Mucosa of gallbladder (tissue), 1 donor: ENCODE measurements at regions not wholly inside any gene's neighbourhood (a gene's known extent, or its start where the extent isn't known, plus 50 kb on each side); places are given as distances from the start of the nearest gene placed in this dataset.
"Not testable (repeated sequence)": the region's sequence is repeated elsewhere in the genome, so short reads cannot be mapped to it uniquely, and the experiment has no call there.

Source experiments
- DNase-seq: peaks from one replicate; pipeline ENCODE4 v3.0.0-alpha.2; 2020; ENCODE audit warnings: low spot score
- donor health status: DM: no; HTN: no; CAD: no.

DNA sequence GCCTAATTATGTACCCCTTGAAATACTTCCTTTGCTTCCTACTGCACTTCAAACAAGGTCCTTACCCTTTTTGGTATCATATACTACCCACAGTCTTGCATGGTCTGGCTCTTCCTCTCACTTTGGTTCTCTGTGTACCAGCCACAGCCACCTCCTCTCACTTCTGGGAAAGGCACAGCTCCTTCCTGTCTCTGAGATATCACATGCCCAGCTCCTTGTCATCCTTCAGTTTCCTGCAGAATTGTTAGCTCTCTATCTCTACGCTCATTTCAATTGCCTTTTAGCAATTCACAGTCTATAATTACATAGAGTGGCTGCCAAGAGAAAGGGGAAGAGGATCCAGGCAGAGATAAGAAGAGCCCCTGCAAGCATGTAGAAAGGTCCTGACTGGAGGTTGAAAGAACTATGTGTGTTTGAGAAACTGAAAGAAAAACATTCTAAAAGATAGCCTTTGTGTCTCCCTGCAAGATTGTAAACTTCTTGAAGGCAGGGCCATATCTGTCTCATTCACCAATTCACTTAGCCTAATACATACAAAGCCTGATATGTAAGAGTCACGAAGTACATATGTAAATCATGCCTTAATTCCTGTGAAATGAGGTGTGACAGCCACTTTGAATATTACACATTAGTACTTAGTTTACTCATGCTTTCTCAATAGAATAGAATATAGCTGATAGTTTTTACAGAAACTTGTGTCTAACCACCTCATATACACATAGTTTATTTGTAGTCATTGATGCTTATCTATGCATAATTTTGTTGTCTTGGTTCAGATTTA lies 933.1 kb downstream of the DIAPH3 start:
- no peak for DNase-seq

DNA sequence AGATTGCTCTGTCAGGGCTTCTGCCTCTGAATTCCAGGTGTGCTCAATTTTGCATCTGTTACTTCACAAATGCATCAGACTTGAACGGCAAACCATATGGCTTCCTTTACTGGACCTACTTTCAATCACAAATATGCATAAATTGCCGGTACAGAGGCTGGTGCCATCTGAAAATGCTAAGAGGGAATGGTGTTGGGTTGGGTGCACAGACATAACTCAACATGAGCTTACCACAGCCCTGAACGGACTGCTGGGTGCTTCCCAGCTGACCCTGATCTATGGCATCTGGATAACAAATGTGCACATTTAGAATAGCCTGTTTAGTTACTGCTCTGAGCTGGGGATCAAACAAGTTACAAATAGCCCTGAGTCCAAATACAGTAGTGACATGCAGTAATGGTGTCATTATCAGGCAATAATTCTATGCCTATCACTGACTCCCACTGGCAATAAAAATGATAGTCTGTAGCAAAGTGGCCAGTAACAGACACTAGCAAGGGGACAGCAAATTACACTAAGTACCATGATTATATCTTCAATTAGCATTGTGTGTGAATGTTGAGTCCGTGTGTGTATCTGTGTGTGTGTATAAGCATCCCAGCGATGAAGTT lies 927.3 kb downstream of the DIAPH3 start:
- no peak for DNase-seq

DNA sequence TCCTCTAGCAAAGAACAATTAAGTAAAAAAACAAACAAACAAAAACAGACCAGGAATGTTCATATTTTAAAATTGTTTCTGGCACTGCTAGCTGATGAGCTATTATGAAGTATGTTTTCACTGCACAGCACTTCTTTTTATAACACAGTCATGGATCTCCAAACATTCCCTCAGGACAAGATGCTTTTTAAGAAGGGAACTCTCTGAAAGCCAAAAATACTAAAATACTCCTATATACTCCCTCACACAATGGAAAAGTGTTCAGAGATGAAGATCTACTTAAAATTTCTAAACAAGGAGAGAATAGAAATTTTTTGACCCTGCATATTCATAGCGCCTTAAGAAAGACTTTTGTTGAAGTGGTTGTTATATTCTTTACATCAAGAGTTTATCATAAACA lies 926.8 kb downstream of the DIAPH3 start:
- DNase-seq = no peak

DNA sequence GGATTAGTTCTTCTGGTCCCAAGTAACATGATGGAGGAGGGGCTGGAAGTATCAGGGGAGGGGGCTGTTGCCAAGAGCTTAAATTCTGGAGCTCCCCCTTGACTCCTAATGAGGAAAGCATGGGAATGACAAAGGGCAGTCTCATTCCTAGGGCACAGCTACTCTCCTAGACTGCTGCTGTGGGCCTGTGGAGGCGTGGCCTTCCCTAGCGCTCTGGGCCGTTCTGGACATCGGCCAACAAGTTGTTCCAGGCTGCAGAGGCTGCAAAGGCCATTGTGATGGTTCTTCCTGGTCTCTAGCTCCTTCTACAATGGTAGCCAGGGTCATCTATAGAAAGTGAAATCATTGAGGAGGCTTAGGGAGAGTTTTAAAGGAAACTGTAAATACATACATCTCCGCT lies 916.6 kb downstream of the DIAPH3 start:
- DNase-seq = peak; percentile 33

DNA sequence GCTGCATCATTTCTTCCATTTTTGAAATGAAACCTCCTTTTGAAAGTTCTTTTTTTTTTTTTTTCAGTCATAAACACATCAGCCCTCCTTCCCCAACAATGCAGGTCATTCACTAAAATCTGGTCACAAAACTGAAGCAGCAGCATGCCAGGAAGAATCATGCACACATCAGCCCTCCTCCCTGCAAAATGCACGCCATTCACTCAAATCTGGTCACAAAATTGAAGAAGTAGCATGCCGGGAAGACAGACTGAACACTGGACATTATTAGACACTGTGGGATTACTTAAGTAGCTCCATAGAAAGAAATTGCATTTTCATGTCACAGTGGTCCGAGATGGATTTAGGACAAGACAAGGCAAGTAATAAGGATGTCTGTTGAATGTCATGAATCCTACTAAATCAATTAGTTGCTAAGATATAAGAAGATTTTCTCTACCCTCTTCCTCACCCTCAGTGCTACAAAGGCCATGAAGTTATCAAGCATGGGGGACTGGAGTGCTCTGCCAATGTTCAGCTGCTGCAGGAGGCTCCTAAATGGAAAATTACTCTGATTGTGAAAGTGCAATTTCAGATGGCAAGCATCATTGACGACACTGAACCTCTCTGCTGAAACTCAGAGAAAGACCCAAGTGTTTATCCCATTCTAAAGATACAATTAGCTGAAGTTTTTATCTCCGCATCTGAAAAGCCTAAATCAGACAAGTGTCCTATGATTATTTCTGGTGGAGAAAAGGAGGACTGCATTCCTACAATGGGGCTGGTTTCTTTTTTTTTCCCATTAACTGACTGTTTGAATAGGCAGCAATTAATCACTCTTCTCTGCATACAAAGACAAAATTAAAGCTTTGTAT lies 913.2 kb downstream of the DIAPH3 start:
- DNase-seq = no peak

DNA sequence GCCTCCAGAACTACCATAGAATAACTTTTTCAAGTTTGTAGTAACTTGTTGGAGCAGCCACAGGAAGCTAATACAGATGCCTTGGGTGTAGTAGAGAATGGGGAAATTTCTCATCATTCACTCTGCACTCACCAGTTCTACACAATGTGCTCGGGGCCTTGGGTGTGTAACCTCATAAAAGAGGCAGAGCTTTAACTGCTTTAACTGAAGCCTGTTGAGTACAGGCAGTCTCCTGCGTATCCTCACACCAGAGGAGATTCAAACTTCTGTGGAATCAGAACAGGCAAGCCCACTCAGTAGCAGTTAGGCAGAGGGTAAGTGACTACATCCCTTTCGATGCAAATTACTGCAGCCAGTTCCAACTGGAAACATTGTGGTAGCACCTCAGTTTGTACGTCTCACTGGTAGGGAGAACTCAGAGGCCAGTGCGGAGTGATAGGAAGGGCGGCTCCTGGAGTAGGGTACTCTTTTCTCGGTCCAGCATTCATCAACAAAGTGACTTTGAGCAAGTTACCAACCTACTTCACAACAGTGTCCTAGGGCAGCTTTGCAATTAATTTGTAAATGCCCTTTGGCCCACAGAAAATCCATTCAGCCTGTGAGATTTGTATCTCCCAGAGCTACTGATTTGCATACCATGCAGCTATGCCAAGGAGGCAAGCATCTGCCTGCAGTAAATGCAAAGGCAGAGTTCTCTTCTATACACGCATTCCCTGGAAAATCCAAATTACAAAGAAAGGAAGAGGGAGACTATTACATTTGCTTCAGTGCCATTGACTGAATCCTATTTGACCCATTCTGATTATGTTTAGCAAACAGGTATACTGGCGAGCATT lies 904.3 kb downstream of the DIAPH3 start:
- no peak for DNase-seq

DNA sequence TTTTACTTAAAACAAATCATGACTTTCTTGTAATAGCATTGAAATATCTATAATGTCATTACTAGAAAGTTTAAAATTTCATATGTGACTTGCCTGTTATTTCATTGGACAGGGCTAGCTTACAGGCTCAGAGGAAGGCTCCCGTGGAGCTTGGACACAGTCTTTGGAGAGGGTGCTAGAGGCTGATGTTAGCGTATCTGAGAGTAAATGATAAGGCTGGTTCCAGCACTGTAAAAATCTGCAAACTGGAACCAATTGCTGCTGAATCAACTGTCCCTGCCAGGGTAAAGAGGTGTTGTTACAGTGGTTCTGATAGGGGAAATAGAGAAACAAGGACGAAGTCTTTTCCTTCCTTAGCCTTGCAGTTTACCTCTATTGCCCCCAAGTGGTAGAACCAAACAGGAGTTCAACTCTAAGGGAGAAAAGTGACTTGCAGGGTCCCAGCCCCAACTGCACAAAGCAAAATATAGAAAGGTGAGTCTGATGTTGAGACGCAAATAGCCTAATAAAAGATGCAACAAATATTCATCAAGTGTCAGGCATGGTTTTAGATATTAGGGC lies 901.7 kb downstream of the DIAPH3 start:
- DNase-seq = no peak

DNA sequence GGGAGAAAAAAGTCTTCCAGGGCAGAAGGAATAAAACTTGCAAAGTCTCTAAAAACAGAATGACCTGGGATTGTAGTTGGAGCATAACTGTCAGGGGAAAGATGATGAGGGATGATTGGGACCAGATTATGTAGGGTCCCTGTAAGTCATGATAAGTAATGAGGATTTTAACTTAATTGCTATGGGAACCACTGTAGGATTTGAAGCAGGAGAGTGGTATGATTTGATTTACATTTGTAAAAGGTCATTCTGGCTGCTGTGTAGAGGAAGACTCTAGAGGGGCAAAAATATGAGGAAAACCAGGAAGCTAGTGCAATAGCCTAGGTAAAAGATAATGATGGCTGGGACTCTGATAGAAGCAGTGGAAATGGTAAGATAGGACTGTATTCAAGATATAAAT lies 900.2 kb downstream of the DIAPH3 start:
- DNase-seq = no peak

DNA sequence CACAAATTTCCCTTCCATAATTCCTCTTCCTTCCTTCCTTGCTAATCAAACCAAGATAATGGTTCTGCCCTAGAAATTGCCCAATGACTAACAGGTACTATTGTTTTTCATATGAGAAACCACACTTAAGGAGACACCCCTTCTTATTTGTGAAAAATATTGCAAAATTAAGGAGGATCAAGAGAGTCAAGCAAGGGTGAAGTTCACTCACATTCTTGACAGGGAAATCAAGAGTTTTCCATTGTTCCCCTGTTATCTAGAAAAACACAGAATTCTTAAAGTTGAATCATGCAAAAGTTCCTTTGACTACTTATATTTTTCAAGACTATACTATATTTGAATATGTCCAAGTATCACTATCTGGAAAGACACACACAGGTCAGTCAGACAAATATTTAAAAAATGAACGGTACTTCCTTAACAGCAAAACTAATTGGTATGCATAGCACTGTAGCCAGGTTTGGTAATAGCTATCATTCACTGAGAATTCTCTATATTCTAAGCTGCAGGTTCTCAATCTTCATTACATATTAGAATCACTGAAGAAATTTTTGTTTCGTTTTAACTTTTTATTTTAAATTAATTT lies 897.2 kb downstream of the DIAPH3 start:
- no peak for DNase-seq

DNA sequence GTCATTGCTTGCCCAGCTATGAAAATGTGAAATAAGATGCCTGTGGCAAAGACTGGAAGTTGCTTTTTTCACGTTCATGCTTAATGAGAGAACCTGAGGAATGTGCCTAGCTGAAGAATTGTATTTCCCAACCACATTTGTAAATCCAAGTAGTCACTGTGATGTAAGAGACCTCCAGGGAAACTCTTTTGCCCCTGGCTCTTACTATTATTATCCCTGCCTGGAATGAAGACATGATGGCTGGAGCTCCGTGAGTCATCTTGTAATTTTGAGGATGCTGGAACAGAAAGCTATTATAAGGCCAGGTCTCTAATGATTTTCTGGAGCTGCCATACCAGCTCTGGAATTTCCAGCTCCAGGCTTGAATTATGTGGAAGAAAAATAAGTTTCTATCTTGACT lies 894.3 kb downstream of the DIAPH3 start:
- no peak for DNase-seq

DNA sequence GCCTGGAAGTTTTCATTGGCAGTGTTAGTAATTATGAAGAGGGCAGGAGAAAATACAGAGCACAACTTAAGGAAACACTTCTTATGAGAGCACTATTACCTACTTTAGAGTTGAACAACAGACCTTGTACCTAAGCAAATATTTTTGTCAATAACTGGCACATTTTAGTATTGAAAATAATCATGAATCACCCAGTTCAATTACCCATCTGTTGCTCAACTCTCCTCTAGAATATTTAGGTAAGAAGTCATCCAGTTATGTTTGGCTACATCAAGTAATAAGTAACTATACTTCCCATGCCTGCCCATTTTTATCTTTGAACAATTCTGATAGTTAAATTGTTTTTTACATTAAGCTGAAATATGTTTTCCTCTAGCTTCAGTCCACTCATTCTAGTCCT lies 893.4 kb downstream of the DIAPH3 start:
- no peak for DNase-seq

DNA sequence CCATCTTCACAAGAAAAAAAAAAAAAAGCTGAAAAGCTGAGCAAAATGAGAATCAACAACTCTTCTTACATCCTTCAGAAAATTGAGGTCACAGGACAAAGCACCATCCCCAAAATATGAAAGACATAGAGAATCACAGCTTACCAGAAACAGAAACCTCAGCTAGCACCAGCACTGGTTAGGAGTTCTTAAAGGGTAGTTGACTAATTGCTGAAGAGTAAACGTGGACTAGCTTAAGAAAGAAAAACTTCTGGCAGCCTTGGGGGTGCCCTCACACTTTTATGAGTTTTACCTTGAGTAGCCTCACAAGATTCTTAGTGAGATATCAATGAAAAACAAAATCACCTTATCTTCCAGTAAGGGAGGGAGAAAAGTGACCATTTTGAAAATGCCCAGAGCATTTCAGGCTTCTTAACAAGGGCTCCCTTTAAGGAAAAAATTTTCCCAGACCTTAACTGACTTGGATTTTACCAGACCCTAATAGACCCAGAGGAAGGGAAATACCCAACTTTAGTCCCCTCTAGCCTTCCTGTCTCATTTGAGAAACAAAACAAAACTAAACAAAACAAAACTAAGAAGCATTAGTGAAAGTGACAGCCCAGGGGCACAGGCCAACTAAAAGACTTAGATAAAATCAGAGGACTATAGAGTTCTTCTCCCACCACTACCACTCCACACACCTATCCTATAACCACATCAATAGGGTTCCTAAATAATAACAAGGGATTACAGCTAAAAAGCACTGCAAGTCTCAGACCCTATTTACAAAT lies 888.6 kb downstream of the DIAPH3 start:
- DNase-seq = no peak

DNA sequence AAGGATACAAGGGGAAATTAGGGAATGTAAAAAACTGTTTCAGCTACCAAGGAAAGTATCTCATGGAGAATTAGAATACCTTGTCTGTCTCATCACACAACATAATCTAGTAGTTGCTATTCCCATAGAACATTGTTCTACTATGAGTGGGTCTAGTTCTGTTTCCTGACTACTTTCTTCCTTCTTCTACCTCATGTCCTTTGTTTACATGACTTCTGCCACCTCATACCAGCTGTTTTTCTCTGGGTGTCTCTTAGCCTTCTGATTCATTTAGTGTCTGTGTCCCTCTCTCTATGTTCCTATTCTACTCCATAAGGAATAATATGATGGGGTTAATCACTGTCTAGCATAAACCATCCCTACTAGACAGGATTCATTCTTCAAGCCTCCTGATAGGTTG lies 887.3 kb downstream of the DIAPH3 start:
- no peak for DNase-seq

DNA sequence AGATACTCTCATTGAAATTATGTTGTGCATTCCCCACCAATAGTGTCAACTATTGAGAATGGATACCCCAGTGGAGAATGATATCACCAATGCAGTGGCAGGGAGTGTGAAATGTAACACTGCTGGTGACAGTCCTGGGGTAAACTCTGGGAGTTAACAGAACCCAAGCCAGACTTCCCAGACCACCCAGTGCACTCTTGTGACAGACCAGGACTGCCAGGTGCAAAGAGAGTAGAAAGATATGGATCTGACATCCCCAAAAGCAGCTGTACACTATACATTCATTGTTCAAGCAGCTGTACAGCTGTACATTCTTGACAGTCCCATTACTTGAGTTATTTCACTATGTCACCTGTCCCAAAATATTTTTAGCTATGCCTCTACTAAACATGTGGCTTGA lies 886.6 kb downstream of the DIAPH3 start:
- DNase-seq = no peak

DNA sequence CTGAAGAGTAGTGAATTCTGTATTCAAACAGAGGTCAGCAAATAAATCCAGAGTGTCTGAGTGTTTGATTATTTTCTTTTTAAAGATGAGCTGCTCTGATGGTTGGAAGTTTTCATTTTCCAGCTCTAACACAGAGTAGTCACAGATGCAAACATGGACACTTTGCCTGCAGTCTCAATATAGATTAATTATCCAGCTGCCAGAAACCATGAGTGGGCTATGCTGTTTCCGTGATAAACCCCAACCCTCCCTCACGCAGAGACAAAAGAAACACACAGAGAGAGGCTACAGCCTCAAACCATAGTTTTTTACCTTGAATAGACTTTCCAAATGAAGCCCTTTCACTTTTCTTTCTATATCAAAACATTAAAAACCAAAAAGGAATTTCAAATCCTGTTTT lies 884.7 kb downstream of the DIAPH3 start:
- no peak for DNase-seq

DNA sequence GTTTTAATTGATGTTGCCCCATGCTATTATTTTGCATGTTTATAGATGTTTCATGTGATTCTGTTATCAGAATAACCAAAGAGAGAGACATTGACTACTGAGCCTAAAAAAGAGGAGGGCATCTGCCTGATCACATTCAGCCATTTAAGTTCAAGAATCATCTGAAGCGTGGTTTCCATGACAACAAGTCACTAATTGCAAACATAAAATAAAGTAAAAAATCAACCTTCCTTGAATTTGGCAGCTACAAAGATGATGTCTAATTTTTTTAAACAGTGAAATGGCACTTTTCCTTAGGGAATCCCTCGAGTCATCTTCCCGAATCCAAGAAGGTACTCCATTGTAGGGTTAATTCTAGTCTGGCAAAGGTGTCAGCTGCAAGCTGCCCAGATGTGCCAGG lies 884.2 kb downstream of the DIAPH3 start:
- no peak for DNase-seq

DNA sequence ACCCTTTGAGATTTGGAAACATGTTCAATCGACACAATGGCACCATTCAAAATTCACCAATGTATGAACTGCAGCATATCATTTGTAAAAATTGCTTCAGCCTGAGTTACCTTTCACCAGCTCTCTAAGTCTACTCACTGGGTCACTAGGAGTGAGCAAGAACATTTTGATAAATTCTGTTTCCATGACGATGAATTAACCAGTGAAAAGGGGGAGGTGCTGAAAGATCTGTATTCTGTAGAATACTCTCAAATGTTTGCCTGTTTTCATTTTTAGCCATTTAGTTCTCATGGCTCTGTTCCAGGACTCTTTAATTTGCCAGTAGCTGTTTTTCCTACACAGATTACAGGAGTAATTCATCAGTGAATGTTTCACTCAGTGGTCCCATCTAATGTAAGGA lies 883.4 kb downstream of the DIAPH3 start:
- no peak for DNase-seq

DNA sequence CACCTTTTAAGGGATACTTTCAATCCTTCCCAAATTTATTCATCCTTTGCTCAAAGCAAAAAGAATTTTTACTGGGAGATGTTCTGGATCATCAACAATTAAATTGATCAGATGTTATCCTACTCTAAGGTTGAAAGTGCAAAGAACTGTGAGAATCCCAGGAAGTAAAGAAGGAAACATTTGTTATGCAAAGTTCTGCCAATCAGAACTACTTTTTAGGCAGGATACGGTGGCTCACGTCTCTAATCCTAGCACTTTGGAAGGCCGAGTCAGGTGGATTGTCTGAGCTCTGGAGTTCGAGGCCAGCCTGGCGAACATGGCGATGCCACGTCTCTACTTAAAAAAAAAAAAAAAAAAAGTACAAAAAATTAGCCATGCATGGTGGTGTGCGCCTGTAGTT lies 882.3 kb downstream of the DIAPH3 start:
- DNase-seq = no peak

DNA sequence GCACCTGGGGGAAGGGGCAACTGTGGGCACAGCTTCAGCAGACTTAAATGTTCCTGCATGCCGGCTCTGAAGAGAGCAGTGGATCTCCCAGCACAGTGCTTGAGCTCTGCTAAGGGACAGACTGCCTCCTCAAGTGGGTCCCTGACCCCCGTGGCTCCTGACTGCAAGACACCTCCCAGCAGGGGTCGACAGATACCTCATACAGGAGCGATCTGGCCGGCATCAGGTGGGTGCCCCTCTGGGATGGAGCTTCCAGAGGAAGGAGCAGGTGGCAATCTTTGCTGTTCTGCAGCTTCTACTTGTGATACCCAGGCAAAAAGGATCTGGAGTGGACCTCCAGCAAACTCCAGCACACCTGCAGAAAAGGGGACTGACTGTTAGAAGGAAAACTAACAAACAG lies 871.5 kb downstream of the DIAPH3 start:
- not testable (repeated sequence) for DNase-seq

DNA sequence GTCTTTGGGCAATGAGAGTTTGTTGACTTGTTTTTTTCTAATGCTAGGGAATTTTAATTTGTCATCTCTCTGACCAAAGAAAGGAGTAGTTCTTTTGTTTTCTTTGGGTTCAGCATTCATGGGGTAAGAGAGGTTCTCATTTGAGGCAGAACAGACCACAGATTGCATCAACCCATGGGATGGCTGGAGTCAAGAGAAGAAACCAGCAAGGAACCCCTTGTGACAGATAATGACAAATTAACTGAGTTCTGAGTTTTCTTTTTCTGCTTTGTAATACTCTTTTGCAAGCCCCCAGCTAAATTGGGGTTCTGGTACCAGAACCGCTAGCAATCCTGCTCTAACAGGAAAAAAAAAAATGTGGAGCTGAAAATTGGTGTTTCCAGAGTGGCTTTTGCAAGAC lies 864.1 kb downstream of the DIAPH3 start:
- no peak for DNase-seq
